ENCODE measurements at regions not wholly inside any gene's neighbourhood (a gene's known extent, or its start where the extent isn't known, plus 50 kb on each side); places are given as distances from the start of the nearest gene placed in this dataset.
A peak's percentile ranks its signal among the peaks of the same experiment; 100 is the strongest.

DNA sequence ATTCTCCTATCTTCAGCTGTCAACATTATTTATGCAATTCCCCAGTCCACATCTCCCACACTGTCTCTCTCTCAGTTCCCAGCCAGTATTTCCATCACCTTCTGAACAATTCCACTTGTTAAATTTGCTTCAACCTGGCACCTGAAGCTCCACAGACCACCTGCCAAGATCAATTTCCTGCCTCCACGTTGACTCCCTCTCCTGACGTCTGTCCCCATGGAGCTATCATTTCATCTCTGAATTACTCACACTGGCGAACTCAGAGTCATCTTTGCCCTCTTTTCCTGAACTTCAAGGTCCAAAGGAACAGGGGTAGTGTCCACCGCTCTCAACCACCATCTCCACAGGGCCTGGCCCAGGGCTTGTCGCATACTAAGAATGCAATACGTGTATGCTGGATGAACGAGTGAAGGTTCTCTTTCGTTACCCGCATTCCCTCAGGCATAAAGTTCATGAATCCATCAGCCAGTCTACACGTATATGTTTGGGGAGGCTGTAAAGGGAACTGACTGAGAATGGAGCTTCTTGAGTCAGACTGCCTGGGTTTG lies 183.3 kb downstream of the JCAD start:
- no peak overlapping the region for H3K4me3 ChIP-seq (ENCODE audit: low read length in 2 of 2)
- H3K27ac ChIP-seq (replicated peaks; ENCODE audit: low read length) = no peak overlapping the region
- no peak overlapping the region for H3K9ac ChIP-seq (ENCODE audit: low read depth, low read length, poor library complexity)
- H2BK120ac ChIP-seq (ENCODE audit: low read depth, low read length) = no peak overlapping the region
- H2BK15ac ChIP-seq (ENCODE audit: low read length) = no peak overlapping the region
- H2BK5ac ChIP-seq (ENCODE audit: low read length) = no peak overlapping the region
- no peak overlapping the region for H4K91ac ChIP-seq (ENCODE audit: low read depth, low read length, poor library complexity)
- H2BK12ac ChIP-seq (ENCODE audit: low read length) = no peak overlapping the region
- no peak overlapping the region for H2AK5ac ChIP-seq (ENCODE audit: low read depth, low read length)
- no peak overlapping the region for H3K18ac ChIP-seq (ENCODE audit: low read length)
- no peak overlapping the region for H4K8ac ChIP-seq (ENCODE audit: low read depth, low read length)
- H3K36me3 ChIP-seq (replicated peaks in 1 of 2; ENCODE audit: control insufficient read depth in 2 of 2, insufficient read depth in 2 of 2, low read length in 2 of 2) = no peaks in the 10 kb centered on the region
- WGBS, 2 donors (ENCODE audit: extremely low coverage in 2 of 2, insufficient read length in 2 of 2, insufficient replicate concordance in 1 of 2) = no CpG with 5 or more reads among the region's 10 CpGs
- no peak overlapping the region for H3K4ac ChIP-seq (ENCODE audit: low read length)
- no peaks in the 10 kb centered on the region for H3K79me1 ChIP-seq (ENCODE audit: low read depth, low read length)
- H3K4me1 ChIP-seq (ENCODE audit: control insufficient read depth in 2 of 2, insufficient read depth in 1 of 2, low read depth in 1 of 2, low read length in 2 of 2) = no peaks in the 10 kb centered on the region
- H3K23ac ChIP-seq (ENCODE audit: low read depth, low read length, poor library complexity) = no peak overlapping the region
- no peak overlapping the region for H3K4me2 ChIP-seq (ENCODE audit: insufficient read depth, low read length, poor library complexity, severe bottlenecking)
- H3K14ac ChIP-seq (ENCODE audit: low read length) = no peak overlapping the region
- H3K9me3 ChIP-seq (replicated peaks in 1 of 2; ENCODE audit: control insufficient read depth in 2 of 2, insufficient read depth in 1 of 2, low read depth in 1 of 2, low read length in 2 of 2) = peaks cover 0 to 1% of the 10 kb centered on the region in 2 donors
- DNase-seq (ENCODE audit: low spot score) = no peak
- H3K27me3 ChIP-seq (ENCODE audit: control insufficient read depth in 3 of 3, insufficient read depth in 3 of 3, low read depth in 1 of 3, low read length in 3 of 3) = no peaks in the 10 kb centered on the region
- H2AFZ ChIP-seq (ENCODE audit: low read length) = no peak overlapping the region

DNA sequence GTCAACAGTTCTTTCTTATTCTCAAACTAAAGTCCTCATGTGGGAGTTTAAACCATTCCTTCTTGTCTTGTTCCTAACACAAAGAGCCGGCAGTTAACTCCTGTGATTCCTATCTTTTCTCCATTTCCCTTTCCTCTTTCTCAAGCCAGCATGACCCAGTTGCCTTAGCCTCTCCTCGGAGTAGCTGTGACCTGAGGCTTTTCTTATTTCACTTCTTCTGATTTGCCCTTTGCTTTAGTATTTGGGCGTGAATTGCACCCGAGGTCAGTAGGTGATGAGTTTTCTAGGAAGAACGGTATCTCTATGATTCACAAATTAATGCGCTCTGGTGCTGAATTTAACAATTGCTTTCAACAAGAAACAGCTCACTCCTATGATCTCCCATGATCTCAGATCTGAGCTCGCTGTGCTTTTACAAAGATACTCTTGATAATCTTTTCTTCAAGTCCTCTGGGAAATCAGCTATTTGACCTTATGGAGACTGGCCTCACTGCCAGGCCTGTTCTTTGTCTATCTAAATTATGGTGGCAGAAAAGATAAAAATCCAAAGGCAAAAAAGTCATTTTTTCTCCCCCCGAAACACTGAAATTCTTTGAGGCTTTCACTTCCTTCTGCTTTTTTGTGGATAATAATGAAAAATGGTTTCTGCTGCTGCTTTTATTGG lies 184.6 kb downstream of the JCAD start:
- Histone ChIP-seq H3K4ac (ENCODE audit: low read length) (no peak overlapping the region), H3K4me3 (ENCODE audit: low read length in 2 of 2) (no peak overlapping the region), H2BK12ac (ENCODE audit: low read length) (no peak overlapping the region), H3K36me3 (replicated peaks in 1 of 2; ENCODE audit: control insufficient read depth in 2 of 2, insufficient read depth in 2 of 2, low read length in 2 of 2) (no peaks in the 10 kb centered on the region), H4K91ac (ENCODE audit: low read depth, low read length, poor library complexity) (no peak overlapping the region), H3K79me1 (ENCODE audit: low read depth, low read length) (no peaks in the 10 kb centered on the region), H3K14ac (ENCODE audit: low read length) (no peak overlapping the region), H3K9ac (ENCODE audit: low read depth, low read length, poor library complexity) (no peak overlapping the region), H2BK5ac (ENCODE audit: low read length) (no peak overlapping the region), H3K18ac (ENCODE audit: low read length) (no peak overlapping the region), H3K27ac (replicated peaks; ENCODE audit: low read length) (no peak overlapping the region), H2BK15ac (ENCODE audit: low read length) (no peak overlapping the region), H3K4me1 (ENCODE audit: control insufficient read depth in 2 of 2, insufficient read depth in 1 of 2, low read depth in 1 of 2, low read length in 2 of 2) (no peaks in the 10 kb centered on the region), H3K9me3 (replicated peaks in 1 of 2; ENCODE audit: control insufficient read depth in 2 of 2, insufficient read depth in 1 of 2, low read depth in 1 of 2, low read length in 2 of 2) (peaks cover 0 to 1% of the 10 kb centered on the region in 2 donors), H2BK120ac (ENCODE audit: low read depth, low read length) (no peak overlapping the region), H2AFZ (ENCODE audit: low read length) (no peak overlapping the region), H4K8ac (ENCODE audit: low read depth, low read length) (no peak overlapping the region), H3K4me2 (ENCODE audit: insufficient read depth, low read length, poor library complexity, severe bottlenecking) (no peak overlapping the region), H3K27me3 (ENCODE audit: control insufficient read depth in 3 of 3, insufficient read depth in 3 of 3, low read depth in 1 of 3, low read length in 3 of 3) (no peaks in the 10 kb centered on the region), H3K23ac (ENCODE audit: low read depth, low read length, poor library complexity) (no peak overlapping the region), H2AK5ac (ENCODE audit: low read depth, low read length) (no peak overlapping the region)
- no CpG with 5 or more reads among the region's 8 CpGs for WGBS, 2 donors (ENCODE audit: extremely low coverage in 2 of 2, insufficient read length in 2 of 2, insufficient replicate concordance in 1 of 2)
- no peak for DNase-seq (ENCODE audit: low spot score)

DNA sequence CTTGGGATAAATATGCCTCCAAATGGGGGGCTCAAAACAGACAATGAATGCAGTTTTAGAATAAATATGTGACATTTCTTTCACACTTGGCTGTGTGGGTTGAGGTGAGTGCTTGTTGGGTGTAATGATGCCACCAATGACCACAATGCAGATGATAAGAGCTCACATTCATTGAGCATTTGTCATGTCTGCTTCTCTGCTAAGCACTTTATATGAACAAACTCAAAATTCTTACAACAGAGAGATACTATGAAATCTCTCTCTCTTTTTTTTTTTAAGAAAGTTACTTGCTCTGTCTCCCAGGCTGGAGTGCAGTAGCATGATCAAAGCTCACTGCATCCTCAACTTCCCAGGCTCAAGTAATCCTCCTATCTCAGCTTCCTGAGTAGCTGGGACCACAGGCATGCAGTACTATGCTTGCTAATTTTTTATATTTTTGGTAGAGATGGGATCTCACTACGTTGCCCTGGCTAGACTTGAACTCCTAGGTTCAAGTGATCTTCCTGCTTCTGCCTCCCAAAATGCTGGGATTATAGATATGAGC lies 185.4 kb downstream of the JCAD start:
- Histone ChIP-seq H2BK5ac (ENCODE audit: low read length) (no peak overlapping the region), H3K4me1 (ENCODE audit: control insufficient read depth in 2 of 2, insufficient read depth in 1 of 2, low read depth in 1 of 2, low read length in 2 of 2) (no peaks in the 10 kb centered on the region), H3K36me3 (replicated peaks in 1 of 2; ENCODE audit: control insufficient read depth in 2 of 2, insufficient read depth in 2 of 2, low read length in 2 of 2) (no peaks in the 10 kb centered on the region), H3K4ac (ENCODE audit: low read length) (no peak overlapping the region), H3K23ac (ENCODE audit: low read depth, low read length, poor library complexity) (no peak overlapping the region), H3K9me3 (replicated peaks in 1 of 2; ENCODE audit: control insufficient read depth in 2 of 2, insufficient read depth in 1 of 2, low read depth in 1 of 2, low read length in 2 of 2) (peaks cover 0 to 1% of the 10 kb centered on the region in 2 donors), H2AK5ac (ENCODE audit: low read depth, low read length) (no peak overlapping the region), H2AFZ (ENCODE audit: low read length) (no peak overlapping the region), H3K4me2 (ENCODE audit: insufficient read depth, low read length, poor library complexity, severe bottlenecking) (no peak overlapping the region), H2BK120ac (ENCODE audit: low read depth, low read length) (no peak overlapping the region), H3K27ac (replicated peaks; ENCODE audit: low read length) (no peak overlapping the region), H2BK15ac (ENCODE audit: low read length) (no peak overlapping the region), H2BK12ac (ENCODE audit: low read length) (no peak overlapping the region), H4K91ac (ENCODE audit: low read depth, low read length, poor library complexity) (no peak overlapping the region), H3K14ac (ENCODE audit: low read length) (no peak overlapping the region), H3K9ac (ENCODE audit: low read depth, low read length, poor library complexity) (no peak overlapping the region), H3K18ac (ENCODE audit: low read length) (no peak overlapping the region), H3K79me1 (ENCODE audit: low read depth, low read length) (no peaks in the 10 kb centered on the region), H3K4me3 (ENCODE audit: low read length in 2 of 2) (no peak overlapping the region), H4K8ac (ENCODE audit: low read depth, low read length) (no peak overlapping the region), H3K27me3 (ENCODE audit: control insufficient read depth in 3 of 3, insufficient read depth in 3 of 3, low read depth in 1 of 3, low read length in 3 of 3) (no peaks in the 10 kb centered on the region)
- DNase-seq (ENCODE audit: low spot score) = no peak
- WGBS, 2 donors (ENCODE audit: extremely low coverage in 2 of 2, insufficient read length in 2 of 2, insufficient replicate concordance in 1 of 2) = no CpG with 5 or more reads among the region's 1 CpG

DNA sequence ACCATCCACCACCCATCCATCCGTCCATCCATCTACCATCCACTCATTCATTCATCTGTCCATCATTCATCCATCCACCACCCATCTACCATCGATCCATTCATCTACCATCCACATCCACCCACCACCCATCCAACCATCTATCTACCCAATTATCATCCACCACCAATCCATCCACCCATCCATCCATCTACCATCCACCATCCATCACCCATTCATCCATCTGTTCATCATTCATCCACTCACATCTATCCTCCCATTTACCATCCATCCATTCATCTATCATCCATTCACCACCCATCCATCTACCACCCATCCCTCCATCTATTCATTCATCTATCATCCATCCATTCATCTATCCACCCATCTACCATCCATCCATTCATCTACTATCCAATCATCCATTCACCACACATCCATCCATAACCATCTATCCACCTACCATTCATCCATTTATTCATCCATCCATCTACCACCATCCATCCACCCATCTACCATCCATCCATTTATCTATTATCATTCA lies 188.8 kb downstream of the JCAD start:
- no peak overlapping the region for H2BK12ac ChIP-seq (ENCODE audit: low read length)
- no peak overlapping the region for H3K27ac ChIP-seq (replicated peaks; ENCODE audit: low read length)
- H3K4me2 ChIP-seq (ENCODE audit: insufficient read depth, low read length, poor library complexity, severe bottlenecking) = no peak overlapping the region
- no peak overlapping the region for H2AK5ac ChIP-seq (ENCODE audit: low read depth, low read length)
- H3K4ac ChIP-seq (ENCODE audit: low read length) = no peak overlapping the region
- no peak overlapping the region for H3K18ac ChIP-seq (ENCODE audit: low read length)
- no peak overlapping the region for H2BK120ac ChIP-seq (ENCODE audit: low read depth, low read length)
- peaks cover 3 to 4% of the 10 kb centered on the region in 2 donors for H3K4me1 ChIP-seq (ENCODE audit: control insufficient read depth in 2 of 2, insufficient read depth in 1 of 2, low read depth in 1 of 2, low read length in 2 of 2)
- no peak overlapping the region for H3K4me3 ChIP-seq (ENCODE audit: low read length in 2 of 2)
- H2BK5ac ChIP-seq (ENCODE audit: low read length) = no peak overlapping the region
- H3K14ac ChIP-seq (ENCODE audit: low read length) = peak overlapping the region; percentile 67
- 100% methylated on average over 2 of the region's 2 CpGs; no CpG with 5 or more reads in 1 of the 2 donors for WGBS, 2 donors (ENCODE audit: extremely low coverage in 2 of 2, insufficient read length in 2 of 2, insufficient replicate concordance in 1 of 2)
- no peak for DNase-seq (ENCODE audit: low spot score)
- no peak overlapping the region for H4K91ac ChIP-seq (ENCODE audit: low read depth, low read length, poor library complexity)
- no peaks in the 10 kb centered on the region for H3K27me3 ChIP-seq (ENCODE audit: control insufficient read depth in 3 of 3, insufficient read depth in 3 of 3, low read depth in 1 of 3, low read length in 3 of 3)
- no peak overlapping the region for H3K9ac ChIP-seq (ENCODE audit: low read depth, low read length, poor library complexity)
- H3K36me3 ChIP-seq (replicated peaks in 1 of 2; ENCODE audit: control insufficient read depth in 2 of 2, insufficient read depth in 2 of 2, low read length in 2 of 2) = no peaks in the 10 kb centered on the region
- no peak overlapping the region for H4K8ac ChIP-seq (ENCODE audit: low read depth, low read length)
- no peak overlapping the region for H2AFZ ChIP-seq (ENCODE audit: low read length)
- H3K23ac ChIP-seq (ENCODE audit: low read depth, low read length, poor library complexity) = no peak overlapping the region
- H2BK15ac ChIP-seq (ENCODE audit: low read length) = no peak overlapping the region
- H3K9me3 ChIP-seq (replicated peaks in 1 of 2; ENCODE audit: control insufficient read depth in 2 of 2, insufficient read depth in 1 of 2, low read depth in 1 of 2, low read length in 2 of 2) = no peaks in the 10 kb centered on the region
- no peaks in the 10 kb centered on the region for H3K79me1 ChIP-seq (ENCODE audit: low read depth, low read length)

Measured in neuronal stem cell (in vitro differentiated cells).